ENCODE measurements at regions not wholly inside any gene's neighbourhood (a gene's known extent, or its start where the extent isn't known, plus 50 kb on each side); places are given as distances from the start of the nearest gene placed in this dataset.

DNA sequence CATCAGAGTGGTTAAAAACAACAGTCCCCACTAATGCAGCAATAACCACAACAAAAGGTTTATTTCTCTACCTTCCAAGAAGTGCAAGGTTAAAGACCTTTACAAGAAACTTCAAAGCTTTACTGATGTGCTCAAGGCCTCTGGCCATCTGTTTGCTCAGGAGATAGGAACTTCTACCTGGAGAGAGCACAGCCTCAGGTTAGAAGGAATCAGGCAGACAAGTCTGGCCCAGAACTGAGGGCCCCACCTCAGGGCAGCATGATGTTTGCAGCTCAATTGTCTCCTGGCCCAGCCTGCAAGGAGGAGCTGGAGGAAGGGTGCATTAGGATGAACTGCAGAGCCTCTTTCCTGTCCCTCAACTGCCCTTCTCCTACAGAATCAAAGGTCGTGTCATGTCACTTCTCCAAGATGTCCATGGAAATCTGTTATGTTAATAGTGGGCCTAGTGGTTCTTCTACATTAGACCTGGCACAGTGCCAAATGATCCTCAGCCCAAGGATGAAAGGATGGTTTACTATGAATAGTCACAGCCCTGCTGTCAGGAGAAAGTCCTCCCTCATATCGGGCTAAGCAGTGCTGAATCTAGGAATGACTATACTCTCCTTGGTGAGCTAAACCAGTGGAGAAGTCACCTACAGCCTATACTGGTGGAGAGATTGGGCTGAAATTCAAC, 98.9 kb upstream of the NTRK2 start:
- H3K4me3 ChIP-seq (ENCODE audit: low read depth, low read length) = no peak overlapping the region
- Mint-ChIP-seq H3K27me3 (no peaks in the 10 kb centered on the region), H3K9me3 (peaks cover 0 to 6% (median 3%) of the 10 kb centered on the region in 7 donors), H3K4me3 (no peak overlapping the region), H3K4me1 (no peaks in the 10 kb centered on the region), H3K36me3 (no peaks in the 10 kb centered on the region), H3K27ac (no peak overlapping the region)
- no peak for DNase-seq
- H3K27ac ChIP-seq (ENCODE audit: insufficient read depth, low read length, poor library complexity, severe bottlenecking) = no peak overlapping the region
- H3K36me3 ChIP-seq (ENCODE audit: control insufficient read depth, insufficient read depth, low read length) = no peaks in the 10 kb centered on the region
- H3K4me1 ChIP-seq (ENCODE audit: control insufficient read depth, insufficient read depth, low read length, poor library complexity, severe bottlenecking) = no peaks in the 10 kb centered on the region
- no peaks in the 10 kb centered on the region for H3K9me3 ChIP-seq (ENCODE audit: control insufficient read depth in 2 of 2, low read length in 2 of 2)
- ATAC-seq (ENCODE audit: low read depth in 2 of 2) = no peak
- H3K27me3 ChIP-seq (ENCODE audit: control insufficient read depth, insufficient read depth, low read length) = no peaks in the 10 kb centered on the region

GRCh38 chr9:84573083-84573482, 96.4 kb upstream of the NTRK2 start:
- no peaks in the 10 kb centered on the region for H3K36me3 ChIP-seq (ENCODE audit: control insufficient read depth, insufficient read depth, low read length)
- Mint-ChIP-seq H3K9me3 (peaks cover 0 to 8% (median 0%) of the 10 kb centered on the region in 7 donors), H3K36me3 (no peaks in the 10 kb centered on the region), H3K27ac (no peak overlapping the region), H3K27me3 (no peaks in the 10 kb centered on the region), H3K4me3 (no peak overlapping the region), H3K4me1 (no peaks in the 10 kb centered on the region)
- H3K27me3 ChIP-seq (ENCODE audit: control insufficient read depth, insufficient read depth, low read length) = no peaks in the 10 kb centered on the region
- no peak overlapping the region for H3K4me3 ChIP-seq (ENCODE audit: low read depth, low read length)
- H3K9me3 ChIP-seq (ENCODE audit: control insufficient read depth in 2 of 2, low read length in 2 of 2) = no peaks in the 10 kb centered on the region
- DNase-seq (no peak), ATAC-seq (ENCODE audit: low read depth in 2 of 2) (no peak)
- H3K4me1 ChIP-seq (ENCODE audit: control insufficient read depth, insufficient read depth, low read length, poor library complexity, severe bottlenecking) = no peaks in the 10 kb centered on the region
- H3K27ac ChIP-seq (ENCODE audit: insufficient read depth, low read length, poor library complexity, severe bottlenecking) = no peak overlapping the region

GRCh38 chr9:84575705-84576104, 93.8 kb upstream of the NTRK2 start:
- H3K4me1 ChIP-seq (ENCODE audit: control insufficient read depth, insufficient read depth, low read length, poor library complexity, severe bottlenecking) = no peaks in the 10 kb centered on the region
- no peaks in the 10 kb centered on the region for H3K36me3 Mint-ChIP-seq
- no peaks in the 10 kb centered on the region for H3K27me3 ChIP-seq (ENCODE audit: control insufficient read depth, insufficient read depth, low read length)
- H3K36me3 ChIP-seq (ENCODE audit: control insufficient read depth, insufficient read depth, low read length) = no peaks in the 10 kb centered on the region
- peaks cover 0 to 8% (median 4%) of the 10 kb centered on the region in 7 donors for H3K9me3 Mint-ChIP-seq
- H3K27ac ChIP-seq (ENCODE audit: insufficient read depth, low read length, poor library complexity, severe bottlenecking) = no peak overlapping the region
- no peak overlapping the region for H3K27ac Mint-ChIP-seq
- no peak overlapping the region for H3K4me3 ChIP-seq (ENCODE audit: low read depth, low read length)
- ATAC-seq (ENCODE audit: low read depth in 2 of 2) (no peak), DNase-seq (no peak)
- H3K27me3 Mint-ChIP-seq = no peaks in the 10 kb centered on the region
- no peaks in the 10 kb centered on the region for H3K9me3 ChIP-seq (ENCODE audit: control insufficient read depth in 2 of 2, low read length in 2 of 2)
- H3K4me1 Mint-ChIP-seq = no peaks in the 10 kb centered on the region
- no peak overlapping the region for H3K4me3 Mint-ChIP-seq

DNA sequence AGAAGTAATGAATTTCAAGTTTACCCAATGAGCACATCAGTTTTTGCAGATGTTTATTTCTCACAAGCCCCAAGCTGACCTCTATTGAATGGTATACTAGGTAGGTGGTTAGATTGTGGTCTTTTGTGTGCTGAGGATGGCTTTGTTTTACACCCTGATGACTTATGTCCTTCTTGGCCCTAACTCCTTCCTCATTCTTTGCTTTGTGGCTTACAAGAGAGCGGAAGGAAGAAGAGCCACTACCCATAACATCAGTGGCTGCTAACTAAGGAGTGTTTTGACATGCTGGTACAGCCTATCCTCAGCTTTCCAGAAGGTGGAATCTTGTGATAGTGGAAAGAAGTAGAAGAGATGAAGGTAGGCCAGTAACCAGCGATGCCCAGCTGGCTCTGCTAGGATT, 85.7 kb upstream of the NTRK2 start:
- DNase-seq = no peak
- H3K4me3 ChIP-seq (ENCODE audit: low read depth, low read length) = no peak overlapping the region
- H3K4me1 Mint-ChIP-seq = no peaks in the 10 kb centered on the region
- no peaks in the 10 kb centered on the region for H3K27me3 ChIP-seq (ENCODE audit: control insufficient read depth, insufficient read depth, low read length)
- no peaks in the 10 kb centered on the region for H3K36me3 Mint-ChIP-seq
- ATAC-seq (ENCODE audit: low read depth in 2 of 2) = no peak
- no peak overlapping the region for H3K27ac ChIP-seq (ENCODE audit: insufficient read depth, low read length, poor library complexity, severe bottlenecking)
- no peaks in the 10 kb centered on the region for H3K9me3 ChIP-seq (ENCODE audit: control insufficient read depth in 2 of 2, low read length in 2 of 2)
- H3K9me3 Mint-ChIP-seq = peaks cover 0 to 3% (median 0%) of the 10 kb centered on the region in 7 donors
- H3K4me3 Mint-ChIP-seq = no peak overlapping the region
- no peaks in the 10 kb centered on the region for H3K4me1 ChIP-seq (ENCODE audit: control insufficient read depth, insufficient read depth, low read length, poor library complexity, severe bottlenecking)
- no peaks in the 10 kb centered on the region for H3K36me3 ChIP-seq (ENCODE audit: control insufficient read depth, insufficient read depth, low read length)
- H3K27me3 Mint-ChIP-seq = no peaks in the 10 kb centered on the region
- no peak overlapping the region for H3K27ac Mint-ChIP-seq

- Histone ChIP-seq H3K27me3 (ENCODE audit: control insufficient read depth, insufficient read depth, low read length) (no peaks in the 10 kb centered on the region), H3K9me3 (ENCODE audit: control insufficient read depth in 2 of 2, low read length in 2 of 2) (no peaks in the 10 kb centered on the region), H3K4me3 (ENCODE audit: low read depth, low read length) (no peak overlapping the region), H3K36me3 (ENCODE audit: control insufficient read depth, insufficient read depth, low read length) (no peaks in the 10 kb centered on the region), H3K4me1 (ENCODE audit: control insufficient read depth, insufficient read depth, low read length, poor library complexity, severe bottlenecking) (no peaks in the 10 kb centered on the region), H3K27ac (ENCODE audit: insufficient read depth, low read length, poor library complexity, severe bottlenecking) (no peak overlapping the region)
- ATAC-seq (ENCODE audit: low read depth in 2 of 2) = no peak
- Mint-ChIP-seq H3K27ac (no peak overlapping the region), H3K27me3 (no peaks in the 10 kb centered on the region), H3K36me3 (no peaks in the 10 kb centered on the region), H3K9me3 (peaks cover 0 to 5% (median 1%) of the 10 kb centered on the region in 7 donors), H3K4me3 (no peak overlapping the region), H3K4me1 (no peaks in the 10 kb centered on the region)
- DNase-seq = no peak
Measured at GRCh38 chr9:84586662-84587061, 82.9 kb upstream of the NTRK2 start.

DNA sequence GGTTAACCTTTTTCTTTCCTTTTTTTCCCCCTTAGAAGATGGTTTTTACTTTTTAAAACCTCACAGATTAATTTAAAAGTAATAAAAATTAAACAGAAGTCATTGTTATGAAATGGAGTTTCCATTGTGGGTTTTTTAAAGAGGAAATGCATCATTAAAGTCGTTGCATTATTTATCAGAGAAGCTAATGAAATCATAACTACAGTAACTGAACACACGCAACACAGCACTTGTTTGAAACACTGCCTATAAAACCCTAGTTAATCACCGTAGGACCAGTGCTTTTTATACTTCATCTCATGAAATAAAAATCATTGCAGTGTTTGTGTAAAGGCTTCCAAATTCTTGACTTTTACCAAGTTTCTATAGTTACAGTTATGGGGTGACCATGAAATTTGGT, 82.4 kb upstream of the NTRK2 start:
- no peak overlapping the region for H3K4me3 Mint-ChIP-seq
- Histone ChIP-seq H3K27me3 (ENCODE audit: control insufficient read depth, insufficient read depth, low read length) (no peaks in the 10 kb centered on the region), H3K4me3 (ENCODE audit: low read depth, low read length) (no peak overlapping the region), H3K36me3 (ENCODE audit: control insufficient read depth, insufficient read depth, low read length) (no peaks in the 10 kb centered on the region), H3K9me3 (ENCODE audit: control insufficient read depth in 2 of 2, low read length in 2 of 2) (no peaks in the 10 kb centered on the region), H3K27ac (ENCODE audit: insufficient read depth, low read length, poor library complexity, severe bottlenecking) (no peak overlapping the region), H3K4me1 (ENCODE audit: control insufficient read depth, insufficient read depth, low read length, poor library complexity, severe bottlenecking) (no peaks in the 10 kb centered on the region)
- H3K4me1 Mint-ChIP-seq = no peaks in the 10 kb centered on the region
- H3K27me3 Mint-ChIP-seq = no peaks in the 10 kb centered on the region
- no peak for DNase-seq
- no peak for ATAC-seq (ENCODE audit: low read depth in 2 of 2)
- peaks cover 0 to 5% (median 2%) of the 10 kb centered on the region in 7 donors for H3K9me3 Mint-ChIP-seq
- no peaks in the 10 kb centered on the region for H3K36me3 Mint-ChIP-seq
- H3K27ac Mint-ChIP-seq = no peak overlapping the region

DNA sequence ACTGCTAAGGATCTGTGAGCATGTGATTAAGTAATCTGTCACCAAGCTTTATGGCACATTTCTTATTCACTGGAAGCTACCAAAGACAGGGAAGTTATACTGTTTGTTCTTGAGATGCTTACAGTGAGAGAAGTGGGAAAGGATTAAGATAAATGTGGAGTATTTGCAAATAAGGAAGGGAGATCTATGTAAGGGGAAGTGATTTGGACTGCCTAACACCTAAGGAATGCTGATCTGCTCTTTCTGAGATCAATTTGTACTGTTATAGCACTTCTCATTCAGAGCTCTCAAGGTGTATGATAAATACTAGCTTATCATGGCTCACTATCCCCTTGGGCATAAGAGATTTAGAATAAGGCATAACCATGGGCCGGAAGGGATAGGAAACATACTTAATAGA, 80.0 kb upstream of the NTRK2 start:
- H3K36me3 Mint-ChIP-seq = no peaks in the 10 kb centered on the region
- H3K27me3 Mint-ChIP-seq = no peaks in the 10 kb centered on the region
- H3K27me3 ChIP-seq (ENCODE audit: control insufficient read depth, insufficient read depth, low read length) = no peaks in the 10 kb centered on the region
- H3K4me1 Mint-ChIP-seq = no peaks in the 10 kb centered on the region
- H3K4me3 ChIP-seq (ENCODE audit: low read depth, low read length) = no peak overlapping the region
- no peak overlapping the region for H3K27ac ChIP-seq (ENCODE audit: insufficient read depth, low read length, poor library complexity, severe bottlenecking)
- no peaks in the 10 kb centered on the region for H3K4me1 ChIP-seq (ENCODE audit: control insufficient read depth, insufficient read depth, low read length, poor library complexity, severe bottlenecking)
- no peaks in the 10 kb centered on the region for H3K36me3 ChIP-seq (ENCODE audit: control insufficient read depth, insufficient read depth, low read length)
- no peak overlapping the region for H3K27ac Mint-ChIP-seq
- ATAC-seq (ENCODE audit: low read depth in 2 of 2) (no peak), DNase-seq (no peak)
- H3K9me3 Mint-ChIP-seq = peaks cover 0 to 5% (median 3%) of the 10 kb centered on the region in 7 donors
- no peaks in the 10 kb centered on the region for H3K9me3 ChIP-seq (ENCODE audit: control insufficient read depth in 2 of 2, low read length in 2 of 2)
- H3K4me3 Mint-ChIP-seq = no peak overlapping the region

DNA sequence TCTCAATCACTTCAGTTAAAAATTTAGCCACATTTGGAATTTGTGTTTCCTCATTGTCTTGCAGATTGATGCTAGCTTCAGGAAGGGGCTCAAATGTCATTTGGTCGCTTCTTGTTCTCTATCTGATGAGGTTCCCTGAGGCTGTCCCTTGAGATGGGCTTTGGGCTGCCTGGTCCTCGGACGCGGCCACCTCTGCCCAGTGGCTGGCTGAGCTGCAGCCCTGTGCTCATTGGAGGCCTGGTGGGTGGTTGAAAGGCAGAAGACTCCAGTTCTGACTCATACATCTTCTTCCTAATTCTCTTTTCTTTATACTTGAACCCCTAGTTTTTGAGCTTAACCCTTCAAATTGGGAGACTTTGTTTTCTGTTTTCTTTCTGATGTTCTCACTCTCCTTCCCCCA, 78.8 kb upstream of the NTRK2 start:
- Mint-ChIP-seq H3K27me3 (peaks cover under 1% of the 10 kb centered on the region), H3K4me1 (no peaks in the 10 kb centered on the region), H3K4me3 (no peak overlapping the region), H3K9me3 (peaks cover 0 to 7% (median 3%) of the 10 kb centered on the region in 7 donors), H3K36me3 (no peaks in the 10 kb centered on the region), H3K27ac (no peak overlapping the region)
- no peaks in the 10 kb centered on the region for H3K27me3 ChIP-seq (ENCODE audit: control insufficient read depth, insufficient read depth, low read length)
- no peaks in the 10 kb centered on the region for H3K36me3 ChIP-seq (ENCODE audit: control insufficient read depth, insufficient read depth, low read length)
- H3K27ac ChIP-seq (ENCODE audit: insufficient read depth, low read length, poor library complexity, severe bottlenecking) = no peak overlapping the region
- ATAC-seq (ENCODE audit: low read depth in 2 of 2) = no peak
- H3K9me3 ChIP-seq (ENCODE audit: control insufficient read depth in 2 of 2, low read length in 2 of 2) = no peaks in the 10 kb centered on the region
- DNase-seq = no peak
- no peak overlapping the region for H3K4me3 ChIP-seq (ENCODE audit: low read depth, low read length)
- H3K4me1 ChIP-seq (ENCODE audit: control insufficient read depth, insufficient read depth, low read length, poor library complexity, severe bottlenecking) = no peaks in the 10 kb centered on the region

All from CD4-positive, CD25-positive, alpha-beta regulatory T cell (primary cell).